HT-29 (cell line): ENCODE measurements at regions not wholly inside any gene's neighbourhood (a gene's known extent, or its start where the extent isn't known, plus 50 kb on each side); places are given as distances from the start of the nearest gene placed in this dataset.

Source experiments
- DNase-seq: peaks from one replicate; pipeline ENCODE4 v3.0.0-alpha.2; 2015; ENCODE audit warnings: low spot score

- DNase-seq, result no peak
Measured at GRCh38 chr6:48736501-48737206, 625.7 kb upstream of the PTCHD4 start.

GRCh38 chr6:48735846-48736245, 624.8 kb upstream of the PTCHD4 start:
- no peak for DNase-seq

- DNase-seq, result no peak
Measured at GRCh38 chr6:48733581-48733980, 622.6 kb upstream of the PTCHD4 start.

- DNase-seq, result no peak
Measured at GRCh38 chr6:48714699-48715098, 603.7 kb upstream of the PTCHD4 start.

GRCh38 chr6:48714250-48714649, 603.3 kb upstream of the PTCHD4 start:
- DNase-seq, result no peak

- DNase-seq, result no peak
Measured at GRCh38 chr6:48713612-48714011, 602.6 kb upstream of the PTCHD4 start.

GRCh38 chr6:48706310-48706709, 595.3 kb upstream of the PTCHD4 start:
- no peak for DNase-seq

GRCh38 chr6:48701572-48701971, 590.6 kb upstream of the PTCHD4 start:
- no peak for DNase-seq

- DNase-seq, result no peak
Measured at GRCh38 chr6:48695872-48696271, 584.9 kb upstream of the PTCHD4 start.

- DNase-seq, result no peak
Measured at GRCh38 chr6:48691420-48691819, 580.4 kb upstream of the PTCHD4 start.

- DNase-seq, result no peak
Measured at GRCh38 chr6:48689498-48689897, 578.5 kb upstream of the PTCHD4 start.

- no peak for DNase-seq
Measured at GRCh38 chr6:48678390-48678789, 567.4 kb upstream of the PTCHD4 start.

GRCh38 chr6:48671505-48671904, 560.5 kb upstream of the PTCHD4 start:
- peak; percentile 2 for DNase-seq

GRCh38 chr6:48670546-48670945, 559.5 kb upstream of the PTCHD4 start:
- DNase-seq, result no peak

- no peak for DNase-seq
Measured at GRCh38 chr6:48667797-48668196, 556.8 kb upstream of the PTCHD4 start.

GRCh38 chr6:48664826-48665225, 553.8 kb upstream of the PTCHD4 start:
- no peak for DNase-seq

- no peak for DNase-seq
Measured at GRCh38 chr6:48658915-48659314, 547.9 kb upstream of the PTCHD4 start.

GRCh38 chr6:48641544-48641943, 530.5 kb upstream of the PTCHD4 start:
- DNase-seq, result no peak

GRCh38 chr6:48638796-48639195, 527.8 kb upstream of the PTCHD4 start:
- peak; percentile 35 for DNase-seq

- DNase-seq, result no peak
Measured at GRCh38 chr6:48630511-48630910, 519.5 kb upstream of the PTCHD4 start.

GRCh38 chr6:48628316-48628715, 517.3 kb upstream of the PTCHD4 start:
- DNase-seq, result no peak

- no peak for DNase-seq
Measured at GRCh38 chr6:48626421-48626820, 515.4 kb upstream of the PTCHD4 start.

- DNase-seq, result no peak
Measured at GRCh38 chr6:48624631-48625030, 513.6 kb upstream of the PTCHD4 start.

- no peak for DNase-seq
Measured at GRCh38 chr6:48619771-48620170, 508.8 kb upstream of the PTCHD4 start.
